ENCODE measurements at regions not wholly inside any gene's neighbourhood (a gene's known extent, or its start where the extent isn't known, plus 50 kb on each side); places are given as distances from the start of the nearest gene placed in this dataset.
"Not testable (repeated sequence)": the region's sequence is repeated elsewhere in the genome, so short reads cannot be mapped to it uniquely, and the experiment has no call there.

DNA sequence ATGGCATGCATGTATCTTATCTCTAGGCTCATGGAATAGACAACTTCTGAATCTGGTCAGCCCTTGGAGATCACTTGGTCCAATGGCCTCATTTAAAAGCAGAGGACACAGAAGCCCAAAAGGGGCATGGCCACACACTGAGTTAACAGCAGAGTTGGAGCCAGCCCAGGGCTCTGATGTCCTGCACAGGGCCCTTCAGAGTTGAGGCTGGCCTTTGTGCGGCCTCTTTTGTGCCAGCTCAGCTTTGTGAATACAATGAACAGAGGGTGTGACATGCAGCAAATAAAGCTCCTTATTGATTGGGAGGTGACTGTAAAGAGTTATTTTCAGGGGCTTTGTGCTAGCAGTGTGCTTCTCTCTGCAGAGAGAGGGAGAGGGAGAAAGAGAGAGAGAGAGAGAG lies 150.1 kb upstream of the STK32A start:
- DNase-seq: no peak

DNA sequence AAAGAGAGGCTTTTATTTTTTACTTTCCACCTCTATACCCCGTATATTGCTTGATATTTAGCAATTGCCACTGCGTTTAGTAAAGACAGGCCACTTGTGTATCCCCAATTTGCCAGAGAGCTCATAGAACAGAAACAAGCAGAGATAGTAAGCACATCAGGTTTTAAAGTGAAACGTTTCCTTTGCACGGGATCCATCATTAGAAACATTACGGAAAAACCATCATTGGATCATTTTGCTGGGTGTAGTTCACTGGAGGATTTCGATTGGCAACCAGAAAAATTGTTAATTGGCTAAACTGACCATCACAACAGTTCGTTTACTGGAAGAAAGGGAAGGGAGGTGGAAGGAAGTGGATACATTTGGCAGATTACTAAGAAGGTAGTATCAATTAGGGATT lies 149.4 kb upstream of the STK32A start:
- DNase-seq: no peak

GRCh38 chr5:147092044-147092443 lies 142.8 kb upstream of the STK32A start:
- no peak for DNase-seq

DNA sequence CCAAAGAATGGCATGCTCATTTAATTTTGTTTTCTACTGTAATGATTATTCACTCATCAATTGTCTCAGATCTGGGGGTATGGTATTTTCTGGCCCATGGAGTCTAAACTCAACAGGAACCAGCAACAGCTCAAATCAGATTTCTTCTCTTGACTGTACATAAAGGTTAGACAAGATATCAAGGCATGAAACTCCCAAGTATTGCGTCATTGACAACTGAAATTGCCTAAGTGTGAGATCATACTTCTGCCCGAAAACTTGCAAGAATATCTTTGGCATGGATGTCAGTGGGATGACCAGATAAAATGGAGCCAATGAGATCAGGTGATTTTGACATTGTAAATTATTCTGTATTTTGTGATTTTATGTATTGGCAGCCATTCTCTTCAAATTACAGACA lies 141.7 kb upstream of the STK32A start:
- DNase-seq: no peak

GRCh38 chr5:147095740-147096139 lies 139.1 kb upstream of the STK32A start:
- DNase-seq: no peak

GRCh38 chr5:147098233-147098790 lies 136.5 kb upstream of the STK32A start:
- peak; percentile 48 for DNase-seq

DNA sequence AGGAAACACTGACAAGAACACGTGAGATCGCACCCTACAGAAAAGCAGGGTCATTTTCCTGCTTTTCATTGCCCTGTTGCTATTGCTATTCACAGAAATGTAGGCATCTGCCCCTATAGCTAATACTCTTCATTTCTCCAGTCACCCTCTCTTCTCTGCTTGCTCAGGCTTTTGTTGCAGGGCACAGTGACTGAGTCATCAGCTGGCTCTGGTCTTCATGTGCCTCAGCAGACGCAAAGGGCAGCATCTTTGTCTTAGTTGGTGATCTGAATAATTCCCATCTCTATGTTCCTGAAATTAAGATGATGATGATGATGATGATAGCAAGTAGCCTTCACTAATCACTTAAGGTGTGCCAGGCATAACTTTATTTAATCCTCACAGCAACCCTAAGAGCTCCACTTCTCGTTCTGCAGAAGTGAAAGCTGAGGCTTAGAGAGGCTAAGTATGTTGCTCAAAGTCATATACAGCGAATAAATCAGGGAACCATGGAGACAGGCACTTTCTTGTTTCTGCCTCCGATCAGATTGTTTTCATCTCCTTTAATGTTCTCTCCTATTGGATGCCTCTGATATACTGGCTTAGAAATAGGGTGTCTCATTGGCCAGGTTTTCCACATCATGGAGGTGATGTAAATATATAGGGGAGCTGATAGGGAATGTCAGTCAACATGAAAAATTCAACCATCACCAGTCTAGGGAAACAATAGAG lies 133.0 kb upstream of the STK32A start:
- DNase-seq: no peak

DNA sequence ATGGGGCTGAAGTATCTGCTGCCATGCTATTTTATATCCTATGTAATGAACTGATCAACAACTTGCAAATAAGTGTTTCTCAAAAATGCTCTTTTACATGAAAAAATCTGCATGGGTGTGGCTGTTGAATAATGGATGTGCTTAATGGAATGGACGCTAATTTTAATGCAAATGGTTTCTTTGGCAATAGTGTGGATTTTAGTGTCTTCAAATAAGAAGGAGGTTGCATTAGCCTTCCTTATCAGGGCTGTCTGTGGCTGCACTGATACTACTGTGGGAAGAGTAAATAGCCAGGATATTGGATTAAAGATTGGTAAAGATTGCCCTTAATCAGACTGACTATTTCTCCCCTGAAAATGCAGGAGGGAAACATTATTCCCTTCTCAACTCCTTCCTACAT lies 121.9 kb upstream of the STK32A start:
- DNase-seq: no peak

DNA sequence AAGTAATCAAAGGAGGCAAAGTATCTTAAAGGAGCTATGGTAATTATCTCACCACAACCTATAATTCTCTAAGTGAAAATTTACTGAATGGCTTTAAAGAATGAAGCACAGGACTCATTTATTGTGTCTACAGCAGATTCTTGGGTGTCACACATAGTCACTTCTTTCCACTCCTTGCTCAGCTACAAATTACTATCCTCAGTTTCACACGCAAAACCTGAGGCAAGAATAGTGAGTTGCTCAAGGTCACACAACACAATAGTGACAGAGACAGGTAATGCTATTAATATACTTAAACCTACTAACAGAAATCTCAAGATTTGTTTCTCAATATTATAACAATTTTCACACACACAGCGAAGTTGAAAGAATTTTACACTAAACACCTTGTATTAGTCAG lies 120.9 kb upstream of the STK32A start:
- DNase-seq: peak; percentile 32

DNA sequence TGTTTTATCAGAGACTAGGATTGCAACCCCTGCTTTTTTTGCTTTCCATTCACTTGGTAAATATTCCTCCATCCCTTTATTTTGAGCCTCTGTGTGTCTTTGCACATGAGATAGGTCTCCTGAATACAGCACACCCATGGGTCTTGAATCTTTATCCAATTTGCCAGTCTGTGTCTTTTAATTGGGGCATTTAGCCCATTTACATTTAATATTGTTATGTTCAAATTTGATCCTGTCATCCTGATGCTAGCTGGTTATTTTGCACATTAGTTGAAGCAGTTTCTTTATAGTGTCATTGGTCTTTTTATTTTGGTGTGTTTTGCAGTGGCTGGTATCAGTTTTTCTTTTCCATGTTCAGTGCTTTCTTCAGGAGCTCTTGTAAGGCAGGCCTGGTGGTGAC lies 95.1 kb upstream of the STK32A start:
- not testable (repeated sequence) for DNase-seq

GRCh38 chr5:147140558-147140957 lies 94.3 kb upstream of the STK32A start:
- no peak for DNase-seq

GRCh38 chr5:147141580-147141979 lies 93.2 kb upstream of the STK32A start:
- DNase-seq: not testable (repeated sequence)

GRCh38 chr5:147143215-147143614 lies 91.6 kb upstream of the STK32A start:
- DNase-seq: no peak

- DNase-seq: no peak
Observed at GRCh38 chr5:147145328-147145727, 89.5 kb upstream of the STK32A start.

DNA sequence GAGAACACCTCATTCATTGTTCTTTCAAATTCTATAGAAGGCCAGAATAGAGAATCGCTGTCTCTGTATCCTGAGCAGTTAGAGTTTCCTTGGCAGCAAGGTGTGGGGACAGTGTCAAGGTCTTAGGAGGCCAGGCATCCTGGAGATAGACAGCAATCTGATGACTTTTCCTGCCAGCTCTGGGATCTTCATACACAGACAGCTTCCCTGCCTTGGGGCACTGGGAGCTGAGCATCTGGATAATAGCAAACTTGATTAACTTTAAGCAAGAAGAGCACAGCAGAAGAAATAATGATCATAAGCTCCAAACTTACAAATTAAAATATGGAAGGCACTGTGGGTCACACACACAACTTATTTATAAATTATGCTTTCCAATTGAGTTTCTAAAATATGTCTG lies 86.1 kb upstream of the STK32A start:
- no peak for DNase-seq

- no peak for DNase-seq
Observed at GRCh38 chr5:147152086-147152485, 82.7 kb upstream of the STK32A start.

GRCh38 chr5:147154809-147155208 lies 80.0 kb upstream of the STK32A start:
- peak; percentile 7 for DNase-seq

DNA sequence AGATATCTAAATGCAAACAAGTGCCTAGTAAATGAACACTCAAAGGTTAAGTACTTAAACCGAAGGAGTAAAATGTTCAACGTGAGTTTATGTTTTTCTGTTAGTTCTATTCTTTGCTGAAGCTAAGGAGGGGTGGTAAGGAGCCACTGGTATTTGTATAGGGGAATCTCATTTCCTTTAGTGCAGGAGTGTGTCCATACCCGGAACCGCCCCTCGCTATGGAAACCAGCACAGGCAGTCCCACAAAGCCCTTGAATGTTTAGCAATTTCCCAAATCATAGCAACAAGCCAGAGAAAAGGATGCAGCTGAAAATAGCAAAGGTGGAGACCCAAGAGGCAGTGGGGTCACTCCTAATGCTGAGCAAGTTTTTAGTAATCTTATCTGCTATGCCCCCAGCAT lies 78.8 kb upstream of the STK32A start:
- peak; percentile 7 for DNase-seq

- no peak for DNase-seq
Observed at GRCh38 chr5:147160902-147161700, 73.7 kb upstream of the STK32A start.

DNA sequence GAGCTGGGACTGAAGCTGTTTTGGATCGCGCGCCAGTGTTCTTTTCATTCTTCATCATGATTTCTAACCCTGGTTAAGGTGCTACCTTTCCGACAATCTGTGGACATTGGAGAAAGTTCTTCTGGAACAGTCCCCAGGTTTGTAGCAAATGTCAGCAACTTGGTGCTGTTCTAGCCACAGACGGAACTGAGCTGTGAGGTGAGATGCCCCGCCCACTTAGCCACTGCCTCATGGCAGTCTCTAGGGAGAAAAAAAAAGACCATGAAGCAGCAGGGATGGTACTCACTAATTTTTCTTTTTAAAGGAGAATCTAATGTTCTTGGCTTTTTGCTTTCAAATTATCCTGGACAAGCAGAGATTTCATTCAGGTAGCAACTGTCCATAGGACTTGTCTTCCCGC lies 72.1 kb upstream of the STK32A start:
- no peak for DNase-seq

DNA sequence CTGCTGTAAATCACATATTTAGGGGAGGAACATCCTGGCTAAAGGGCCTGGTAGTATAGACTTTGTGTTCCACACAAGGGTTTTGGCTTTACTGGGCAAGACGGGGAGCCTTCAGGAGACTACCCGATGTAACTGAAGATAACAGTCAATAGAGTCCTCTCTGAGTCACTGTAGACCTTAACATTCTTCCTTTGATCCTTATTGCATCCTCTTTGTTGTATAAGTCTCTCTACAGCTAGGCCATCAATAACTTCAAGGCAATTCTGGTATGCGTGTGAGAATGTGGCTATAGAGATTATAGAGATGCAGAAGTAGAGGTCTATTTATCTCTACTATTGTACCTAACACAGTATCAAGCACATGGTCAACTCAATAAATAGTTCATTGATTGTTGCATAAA lies 67.3 kb upstream of the STK32A start:
- no peak for DNase-seq

DNA sequence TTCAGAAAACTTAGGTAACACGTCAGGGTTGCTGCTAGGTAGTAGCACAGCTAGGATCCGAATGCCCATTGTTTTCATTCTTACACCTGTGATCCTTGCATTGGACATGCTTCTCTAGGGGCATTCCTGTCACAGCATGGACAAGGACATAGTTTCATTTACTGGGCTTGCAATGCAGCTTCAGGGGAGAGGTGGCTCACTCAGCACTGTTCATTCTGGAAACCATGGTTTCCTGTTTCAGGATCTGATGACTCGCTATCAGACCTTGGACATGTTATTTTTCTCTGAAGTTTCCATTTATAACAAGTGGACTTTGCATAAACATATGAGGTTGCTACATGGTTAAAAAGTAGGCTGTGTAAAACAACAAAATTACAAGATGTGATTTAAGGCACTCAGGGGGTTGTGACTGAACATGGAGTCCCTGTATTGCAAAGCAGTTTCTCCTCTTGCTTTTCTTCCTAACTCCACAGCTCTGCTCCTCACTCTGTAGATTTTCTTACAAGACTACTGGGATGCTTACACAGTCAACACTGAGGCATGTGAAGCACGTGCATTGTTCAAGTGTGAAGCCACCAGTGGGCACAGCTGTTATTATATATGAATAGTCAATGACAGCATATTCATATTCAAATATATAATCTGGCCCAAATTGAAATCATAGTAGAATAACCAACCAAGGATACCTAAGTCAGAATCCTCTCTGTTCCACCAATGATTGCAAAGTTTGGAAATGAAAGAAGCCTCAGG lies 66.1 kb upstream of the STK32A start:
- DNase-seq: no peak

- DNase-seq: peak; percentile 22
Observed at GRCh38 chr5:147169399-147169798, 65.4 kb upstream of the STK32A start.

- no peak for DNase-seq
Observed at GRCh38 chr5:147169901-147170300, 64.9 kb upstream of the STK32A start.

Data from NCI-H2227 treated with DMSO at 0.1 percent for 48 hours (cell line).